Upper lobe of left lung (tissue), 6 donors: ENCODE measurements at regions not wholly inside any gene's neighbourhood (a gene's known extent, or its start where the extent isn't known, plus 50 kb on each side); places are given as distances from the start of the nearest gene placed in this dataset.

ENCODE experiments used
- ATAC-seq, 2 donors: fragments of 200-7000 bp; cut with Tn5 transposase; one replicate each; pipeline ENCODE4 v1.9.1; 2022; ENCODE audit warnings: mild to moderate bottlenecking in 2 of 2, moderate library complexity in 2 of 2; ENCODE audit not compliant: low FRiP score in 2 of 2
- DNase-seq, 2 donors: peaks; one replicate each; pipeline ENCODE4 v3.0.0-alpha.2; 2019 to 2020
- H3K27ac ChIP-seq, 4 donors: fragments of 200-600 bp; sonication (generic); one replicate each; pipeline ENCODE4 v1.5.1; 2016 to 2019
- H3K27me3 ChIP-seq, 4 donors: fragments of 200-600 bp; sonication (generic); one replicate each; pipeline ENCODE4 v1.5.1; 2017 to 2019
- H3K36me3 ChIP-seq, 4 donors: fragments of 200-600 bp; sonication (generic); one replicate each; pipeline ENCODE4 v1.5.1; 2016 to 2019
- H3K4me1 ChIP-seq, 4 donors: fragments of 200-600 bp; sonication (generic); one replicate each; pipeline ENCODE4 v1.5.1; 2018 to 2019
- H3K4me3 ChIP-seq, 4 donors: fragments of 200-600 bp; sonication (generic); one replicate each; pipeline ENCODE4 v1.5.1; 2017 to 2019; ENCODE audit warnings: mild to moderate bottlenecking in 2 of 4, moderate library complexity in 1 of 4
- H3K9me3 ChIP-seq, 4 donors: fragments of 200-600 bp; sonication (generic); one replicate each; pipeline ENCODE4 v1.5.1; 2018 to 2019
- CTCF ChIP-seq, 6 experiments: fragments of 450-650 bp in 4 of 6; fragments of 200-600 bp in 2 of 6; sonication (generic) in 2 of 6; IDR thresholded peaks; one replicate each; pipeline ENCODE4 v1.5.1; 2016 to 2019; ENCODE audit warnings: antibody characterized with exemption in 6 of 6
- EP300 ChIP-seq, 4 donors: sonication (generic); formaldehyde crosslinking; IDR thresholded peaks; one replicate each; pipeline ENCODE4 v1.5.1; 2017; ENCODE audit warnings: antibody characterized with exemption in 4 of 4, control low read depth in 2 of 4
- POLR2A ChIP-seq, 4 donors: fragments of 450-650 bp; IDR thresholded peaks; one replicate each; pipeline ENCODE4 v1.5.1; 2016 to 2017; ENCODE audit warnings: antibody characterized with exemption in 4 of 4, mild to moderate bottlenecking in 2 of 4
- POLR2AphosphoS5 ChIP-seq, 2 donors: sonication (generic); formaldehyde crosslinking; IDR thresholded peaks; one replicate each; pipeline ENCODE4 v1.5.1; 2017; ENCODE audit warnings: antibody characterized with exemption in 2 of 2
- WGBS, 2 donors: methylation state at CpG; one replicate each; pipeline ENCODE4 v1.1.5; 2017 to 2018; 5-methylcytosine and 5-hydroxymethylcytosine counted together
- donor health status: DM: no; HTN: no; CAD: no; lungs with moderate emphysema.
- donor health status: DM: no; HTN: yes; CAD: no; lungs with severe emphysema.

- ATAC-seq (peak in 1 of 2 donors; percentile 19), DNase-seq (peak in 1 of 2 donors; percentile 50)
- Histone ChIP-seq H3K4me1 (no peaks in the 10 kb centered on the region), H3K36me3 (no peaks in the 10 kb centered on the region), H3K9me3 (no peaks in the 10 kb centered on the region), H3K27me3 (no peaks in the 10 kb centered on the region), H3K27ac (no peak overlapping the region), H3K4me3 (no peak overlapping the region)
- TF ChIP-seq POLR2A (IDR thresholded peaks at IDR 0.05) = no peak
- TF ChIP-seq POLR2AphosphoS5 (IDR thresholded peaks at IDR 0.05) = no peak
- TF ChIP-seq CTCF (IDR thresholded peaks at IDR 0.05) = no peak
- no peak for TF ChIP-seq EP300 (IDR thresholded peaks at IDR 0.05)
- WGBS, 2 donors = 91 to 97% methylated on average over 4 to 8 of the region's 8 CpGs
These were observed 184.1 kb downstream of the RELL1 start for GRCh38 chr4:37502070-37502469.
